HG02973 (cell line): ENCODE measurements at regions not wholly inside any gene's neighbourhood (a gene's known extent, or its start where the extent isn't known, plus 50 kb on each side); places are given as distances from the start of the nearest gene placed in this dataset.
"Not testable (repeated sequence)": the region's sequence is repeated elsewhere in the genome, so short reads cannot be mapped to it uniquely, and the experiment has no call there.

ENCODE experiments used
- ATAC-seq: cut with Tn5 transposase; IDR thresholded peaks from one replicate; pipeline ENCODE4 v1.9.1; 2021; ENCODE audit warnings: moderate library complexity; ENCODE audit not compliant: unreplicated experiment

GRCh38 chrX:140343226-140343868 is 161.5 kb downstream of the SOX3 start:
- no peak for ATAC-seq

GRCh38 chrX:140342410-140342809 is 162.5 kb downstream of the SOX3 start:
- no peak for ATAC-seq

GRCh38 chrX:140337263-140337662 is 167.6 kb downstream of the SOX3 start:
- ATAC-seq = no peak

GRCh38 chrX:140318296-140318695 is 186.6 kb downstream of the SOX3 start:
- no peak for ATAC-seq

GRCh38 chrX:140317462-140317861 is 187.4 kb downstream of the SOX3 start:
- ATAC-seq = no peak

GRCh38 chrX:140298960-140299825 is 205.7 kb downstream of the SOX3 start:
- no peak for ATAC-seq

GRCh38 chrX:140297273-140297672 is 207.6 kb downstream of the SOX3 start:
- no peak for ATAC-seq

- no peak for ATAC-seq
Measured at GRCh38 chrX:140292961-140293360, 211.9 kb downstream of the SOX3 start.

- no peak for ATAC-seq
Measured at GRCh38 chrX:140292188-140292587, 212.7 kb downstream of the SOX3 start.

GRCh38 chrX:140274811-140275525 is 229.9 kb downstream of the SOX3 start:
- ATAC-seq = no peak

GRCh38 chrX:140273921-140274320 is 230.9 kb downstream of the SOX3 start:
- no peak for ATAC-seq

- no peak for ATAC-seq
Measured at GRCh38 chrX:140250391-140250790, 254.5 kb downstream of the SOX3 start.

GRCh38 chrX:140249088-140249487 is 255.8 kb downstream of the SOX3 start:
- ATAC-seq = no peak

GRCh38 chrX:140229191-140229590 is 263.9 kb upstream of the CXorf66 start:
- no peak for ATAC-seq

GRCh38 chrX:140226037-140226436 is 260.7 kb upstream of the CXorf66 start:
- ATAC-seq = not testable (repeated sequence)

- ATAC-seq = not testable (repeated sequence)
Measured at GRCh38 chrX:140215894-140216293, 250.6 kb upstream of the CXorf66 start.

- not testable (repeated sequence) for ATAC-seq
Measured at GRCh38 chrX:140214518-140214917, 249.2 kb upstream of the CXorf66 start.

- no peak for ATAC-seq
Measured at GRCh38 chrX:140206657-140207056, 241.3 kb upstream of the CXorf66 start.

GRCh38 chrX:140190441-140191108 is 225.3 kb upstream of the CXorf66 start:
- no peak for ATAC-seq

GRCh38 chrX:140180585-140180984 is 215.3 kb upstream of the CXorf66 start:
- ATAC-seq = no peak

- no peak for ATAC-seq
Measured at GRCh38 chrX:140177821-140178220, 212.5 kb upstream of the CXorf66 start.
